MV-4-11 (cell line): ENCODE measurements at regions not wholly inside any gene's neighbourhood (a gene's known extent, or its start where the extent isn't known, plus 50 kb on each side); places are given as distances from the start of the nearest gene placed in this dataset.

Experiments used
- DNase-seq: peaks from one replicate; lab custom pipeline; 2025; lab: John Stamatoyannopoulos, UW

GRCh38 chr3:22475665-22476240, 724.7 kb upstream of the ZNF385D start:
- peak; percentile 51 for DNase-seq

GRCh38 chr3:22476976-22477375, 726.0 kb upstream of the ZNF385D start:
- DNase-seq = no peak

DNA sequence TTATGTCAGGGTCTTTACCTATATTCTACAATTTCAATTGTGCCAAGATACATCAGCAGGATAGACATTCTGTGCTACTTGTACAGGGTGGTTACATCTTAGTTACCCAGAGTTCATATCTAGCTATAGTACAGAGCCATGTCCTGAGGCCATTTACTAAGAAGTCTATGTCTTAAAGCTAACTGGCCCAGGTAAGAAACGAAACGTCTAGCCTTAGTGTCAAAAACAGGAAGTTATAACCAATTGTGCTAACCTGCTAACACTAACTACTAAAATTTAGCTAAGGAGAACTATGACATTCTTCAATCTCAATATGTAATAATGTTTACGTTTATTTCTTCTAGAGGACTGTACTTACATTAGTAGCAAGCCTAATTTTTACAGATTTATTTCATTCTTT, 717.2 kb upstream of the UBE2E2 start:
- DNase-seq = no peak

GRCh38 chr3:22490747-22491146, 712.4 kb upstream of the UBE2E2 start:
- DNase-seq = no peak

- DNase-seq = no peak
Measured at GRCh38 chr3:22491344-22491743, 711.8 kb upstream of the UBE2E2 start.

DNA sequence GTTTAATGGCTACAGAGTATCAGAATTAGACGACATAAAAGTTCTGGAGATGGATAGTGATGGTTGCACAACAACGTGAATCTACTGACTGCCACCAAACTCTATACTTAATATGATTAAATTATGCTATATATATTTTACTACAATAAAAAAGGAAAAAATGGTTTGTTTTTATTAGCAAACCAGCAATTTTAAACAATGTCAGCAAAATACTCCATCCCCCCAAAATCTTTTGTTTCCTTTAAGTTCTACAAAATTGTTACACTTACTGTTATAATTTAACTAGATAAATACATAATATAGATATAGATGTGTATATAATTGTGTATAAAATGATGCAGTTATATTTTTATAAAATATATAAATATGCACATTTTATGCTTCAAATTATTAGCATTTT, 710.8 kb upstream of the UBE2E2 start:
- DNase-seq = no peak

GRCh38 chr3:22495241-22495640, 707.9 kb upstream of the UBE2E2 start:
- DNase-seq = no peak

DNA sequence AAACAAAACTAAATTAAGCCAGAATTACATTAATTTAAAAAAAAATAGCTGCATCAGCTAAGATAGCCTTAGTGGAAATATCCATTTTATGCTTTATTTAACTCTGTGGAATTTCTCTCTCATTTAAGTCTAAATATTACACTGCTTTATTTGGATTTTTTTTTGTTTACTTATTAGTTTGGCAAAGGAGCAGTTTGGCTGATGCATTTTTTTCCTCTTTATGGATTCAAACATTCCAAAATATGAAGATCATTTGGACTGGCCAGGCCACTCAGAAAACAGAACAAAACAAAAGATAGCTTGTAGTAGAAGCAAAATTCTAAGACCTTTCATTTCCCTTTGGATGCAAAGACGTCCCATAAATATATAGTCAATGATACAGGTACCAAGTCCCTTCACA, 707.3 kb upstream of the UBE2E2 start:
- no peak for DNase-seq

DNA sequence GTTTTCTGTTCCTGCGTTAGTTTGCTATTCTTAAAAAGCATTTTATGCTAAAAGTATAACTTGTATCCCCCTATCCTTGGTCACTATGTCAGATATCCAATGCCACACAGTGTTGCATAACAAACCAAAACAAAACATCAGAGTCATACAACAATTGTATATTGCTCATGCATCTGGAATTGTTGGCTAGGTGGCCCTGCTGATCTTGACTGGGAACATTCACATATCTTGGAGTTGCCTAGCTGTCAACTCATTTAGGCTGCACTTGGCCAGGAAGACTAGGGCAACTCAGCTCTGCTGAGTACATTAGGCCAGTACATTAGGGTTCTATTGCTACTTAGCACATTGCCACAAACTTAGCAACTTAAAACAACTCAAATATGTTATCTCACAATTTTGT, 706.5 kb upstream of the UBE2E2 start:
- no peak for DNase-seq

DNA sequence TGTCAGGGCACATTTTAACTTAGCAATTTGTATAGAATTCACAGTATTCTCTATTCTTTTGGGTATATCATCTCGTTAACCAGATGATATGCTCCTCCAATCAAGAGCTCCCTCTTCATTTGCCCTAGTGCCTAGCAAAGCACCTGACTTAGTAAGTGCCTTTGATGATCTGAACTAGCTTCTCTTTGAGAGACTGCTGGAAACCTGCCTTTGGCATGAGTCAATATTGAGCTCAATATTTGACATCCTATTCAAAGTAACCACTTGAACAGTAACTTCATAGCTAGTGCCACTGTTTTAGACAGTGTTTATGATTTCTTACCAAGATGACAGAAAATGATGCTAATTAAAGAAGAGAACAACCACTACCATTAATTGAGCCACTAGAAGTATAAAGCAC, 696.3 kb upstream of the UBE2E2 start:
- no peak for DNase-seq

- no peak for DNase-seq
Measured at GRCh38 chr3:22507709-22508108, 695.4 kb upstream of the UBE2E2 start.

GRCh38 chr3:22523925-22524324, 679.2 kb upstream of the UBE2E2 start:
- DNase-seq = no peak

DNA sequence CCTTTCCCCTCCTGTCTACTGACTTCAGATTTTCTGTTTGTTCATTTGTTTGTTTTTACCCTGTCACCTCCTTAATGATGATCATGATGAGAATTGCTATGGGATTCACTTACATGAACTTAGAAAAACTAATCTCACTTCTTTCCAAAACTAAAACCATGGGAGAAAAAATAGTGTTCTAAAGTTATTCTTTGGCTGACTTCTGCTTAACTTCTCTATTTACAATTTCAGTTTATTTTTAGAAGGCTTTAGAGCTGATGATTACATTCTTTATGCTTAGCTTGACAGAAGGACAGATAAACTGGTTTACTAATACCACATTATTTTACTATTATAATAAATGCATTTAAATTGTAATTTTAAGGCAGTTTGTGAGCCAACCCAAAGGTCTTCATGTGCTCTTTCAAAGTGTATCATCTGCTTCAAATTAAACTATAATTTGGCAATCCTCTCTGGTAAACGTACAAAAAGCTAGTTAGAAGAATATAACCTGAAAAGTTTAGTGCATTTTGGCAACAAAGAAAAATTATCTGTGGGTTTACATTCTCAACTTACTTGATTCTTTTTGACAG, 676.8 kb upstream of the UBE2E2 start:
- DNase-seq = peak; percentile 8

DNA sequence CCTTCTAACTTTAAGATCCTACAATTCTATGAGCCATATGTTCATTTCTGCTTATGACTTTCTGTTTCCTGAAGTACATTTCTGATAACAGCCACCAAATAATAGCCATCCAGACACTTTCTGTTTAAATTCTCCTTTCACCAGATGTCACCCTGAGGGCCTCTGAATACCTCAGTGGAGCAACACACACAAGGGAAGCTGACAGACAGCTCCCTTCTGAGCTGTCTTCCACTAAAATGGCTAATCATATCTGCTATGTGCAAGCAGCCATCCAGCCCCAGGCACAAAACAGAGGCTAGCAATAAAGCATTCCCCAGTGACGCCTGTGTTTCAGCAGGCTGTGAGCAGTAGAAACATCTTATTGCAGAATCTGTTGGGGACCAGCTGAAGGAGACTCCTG, 666.6 kb upstream of the UBE2E2 start:
- DNase-seq = no peak

GRCh38 chr3:22537560-22537959, 665.6 kb upstream of the UBE2E2 start:
- DNase-seq = no peak

GRCh38 chr3:22542311-22542710, 660.8 kb upstream of the UBE2E2 start:
- DNase-seq = no peak

DNA sequence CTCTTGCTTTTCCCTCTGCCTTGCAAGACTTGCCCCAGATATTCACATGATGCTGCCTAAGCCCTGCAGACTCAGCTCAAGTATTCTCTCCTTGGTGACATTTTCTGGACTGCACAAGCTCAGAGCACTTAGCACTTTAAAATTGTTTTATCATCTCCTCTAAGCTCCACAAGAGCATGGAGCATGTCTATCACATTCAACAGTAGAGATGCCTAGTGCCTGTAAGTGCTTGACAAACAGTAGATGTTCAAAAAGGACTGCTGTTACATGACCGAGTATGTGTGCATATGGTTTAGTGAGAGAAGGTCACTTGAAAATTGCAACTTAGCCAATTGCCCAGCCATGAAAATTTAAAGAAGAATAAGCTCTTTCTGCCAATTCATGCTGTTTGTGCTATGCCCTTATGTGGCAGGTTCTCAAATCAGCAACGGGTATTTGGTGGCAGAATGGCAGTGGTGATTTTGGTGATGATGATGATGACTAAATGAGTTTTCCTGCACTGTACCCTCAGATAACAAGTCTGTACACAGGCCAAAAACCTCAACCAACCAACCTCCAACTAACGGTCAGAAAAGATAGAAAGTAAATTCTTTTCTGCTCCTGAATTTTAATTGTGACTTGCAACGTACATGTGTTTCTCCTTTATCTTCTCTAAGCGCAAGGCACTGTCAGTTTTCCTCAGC, 647.2 kb upstream of the UBE2E2 start:
- DNase-seq = no peak

DNA sequence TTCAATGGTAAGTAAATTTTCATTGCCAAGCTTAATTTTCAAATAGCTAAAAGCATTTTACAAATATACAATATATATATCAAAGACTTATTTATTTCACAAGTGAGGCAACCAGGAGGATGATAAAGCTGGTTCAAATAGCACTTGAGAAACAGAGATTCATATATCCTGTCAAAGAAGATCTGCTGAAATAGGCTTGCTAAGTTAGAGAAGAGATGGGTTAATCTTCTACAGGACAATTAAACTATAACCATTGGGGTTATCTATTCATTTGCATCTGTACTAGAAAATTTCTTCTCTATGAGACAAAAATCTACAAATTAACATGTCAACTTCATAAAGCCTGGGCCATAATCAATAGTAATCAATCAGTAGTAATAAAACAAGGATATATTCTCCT, 637.7 kb upstream of the UBE2E2 start:
- no peak for DNase-seq

DNA sequence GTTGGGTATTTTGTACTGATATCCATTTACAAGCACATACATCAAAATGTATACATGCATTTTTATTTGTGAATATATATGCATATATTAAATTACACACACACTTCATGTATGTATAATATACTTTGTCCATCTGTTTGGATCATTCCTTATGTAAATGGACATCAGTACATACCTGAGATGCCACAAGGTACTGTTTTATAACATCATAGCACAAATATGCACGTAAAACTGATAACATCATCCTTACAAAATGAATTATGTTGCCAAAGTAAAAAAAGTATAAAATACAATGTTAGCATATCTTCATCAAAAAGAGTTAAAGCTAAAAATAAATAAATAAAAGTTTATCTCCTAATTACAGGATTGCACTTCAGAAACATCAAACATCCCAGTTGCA, 634.8 kb upstream of the UBE2E2 start:
- no peak for DNase-seq

- no peak for DNase-seq
Measured at GRCh38 chr3:22569570-22569969, 633.6 kb upstream of the UBE2E2 start.

- no peak for DNase-seq
Measured at GRCh38 chr3:22581007-22581406, 622.1 kb upstream of the UBE2E2 start.

DNA sequence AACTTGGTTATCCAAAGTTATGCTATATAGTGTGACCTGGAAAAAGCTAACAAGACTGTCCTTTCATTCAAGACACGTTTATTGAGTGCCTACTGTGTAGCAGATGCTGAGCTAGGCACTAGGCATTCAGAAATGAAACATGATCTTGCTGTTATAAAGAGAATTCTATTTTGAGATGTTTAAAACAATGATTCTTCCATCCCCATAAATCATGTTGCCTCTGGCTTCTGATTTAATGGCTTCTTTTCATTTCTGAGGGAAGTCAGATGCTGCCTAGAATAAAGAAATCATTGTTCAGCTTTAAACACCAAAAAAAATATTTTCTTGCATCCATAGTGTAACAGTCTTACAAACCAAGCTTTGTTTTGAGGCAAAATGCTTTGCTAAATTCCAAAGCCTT, 620.9 kb upstream of the UBE2E2 start:
- DNase-seq = no peak

DNA sequence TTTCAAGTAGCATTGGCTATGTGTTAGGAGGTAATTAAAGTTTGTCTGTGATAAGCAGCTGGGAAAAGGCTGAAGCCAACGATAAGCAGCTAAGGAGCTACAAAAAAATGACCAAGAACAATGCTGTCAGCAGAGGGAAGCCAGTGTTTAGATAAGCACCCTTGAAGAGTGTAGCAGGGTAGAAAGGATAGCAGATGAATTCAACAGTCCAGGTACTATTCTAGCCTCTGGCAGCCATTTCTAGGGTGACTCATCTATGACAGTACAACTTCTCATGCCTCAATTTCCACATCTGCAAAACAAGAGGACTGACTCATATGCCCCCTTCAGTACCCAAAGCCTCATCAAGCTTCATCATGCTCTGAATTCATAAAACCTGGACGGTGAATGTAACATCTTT, 617.6 kb upstream of the UBE2E2 start:
- no peak for DNase-seq

DNA sequence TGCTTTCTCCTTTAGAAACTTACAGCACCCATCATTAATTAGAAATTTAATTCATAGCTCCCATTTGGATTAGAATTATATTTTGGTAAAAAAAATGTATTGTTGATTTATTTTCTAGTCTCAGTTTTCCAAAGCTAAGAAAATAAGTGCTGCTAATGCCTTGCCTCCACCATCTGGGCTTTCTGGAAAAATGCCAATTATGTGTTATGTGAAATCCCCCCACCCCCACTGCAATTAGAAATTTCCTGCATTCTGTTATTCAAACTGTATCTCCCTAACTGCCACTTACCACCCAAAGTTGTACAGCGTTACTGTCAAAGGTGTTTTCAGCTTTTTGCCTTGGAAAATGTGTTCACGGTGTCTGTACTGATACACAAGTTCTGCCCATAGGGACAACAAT, 617.2 kb upstream of the UBE2E2 start:
- no peak for DNase-seq
